Mesenchymal stem cell (in vitro differentiated cells and primary cell): ENCODE measurements at regions not wholly inside any gene's neighbourhood (a gene's known extent, or its start where the extent isn't known, plus 50 kb on each side); places are given as distances from the start of the nearest gene placed in this dataset.
A peak's percentile ranks its signal among the peaks of the same experiment; 100 is the strongest.
"Not testable (repeated sequence)": the region's sequence is repeated elsewhere in the genome, so short reads cannot be mapped to it uniquely, and the experiment has no call there.

Experiments
- DNase-seq: peaks from one replicate; pipeline ENCODE4 v3.0.0-alpha.2; 2013
- H2AFZ ChIP-seq: one replicate; pipeline ENCODE4 v1.6.1; 2013; ENCODE audit warnings: low read depth, mild to moderate bottlenecking, control low read depth, inconsistent platforms, low read length, moderate library complexity
- H2AK5ac ChIP-seq: 2 replicates; pipeline ENCODE4 v1.6.1; 2013; ENCODE audit warnings: low read length, moderate library complexity, mild to moderate bottlenecking, inconsistent platforms; ENCODE audit not compliant: severe bottlenecking
- H2BK120ac ChIP-seq: one replicate; pipeline ENCODE4 v1.6.1; 2013; ENCODE audit warnings: low read depth, mild to moderate bottlenecking, inconsistent platforms, low read length, moderate library complexity
- H2BK12ac ChIP-seq, 2 experiments: one replicate each; pipeline ENCODE4 v1.6.1; 2013; ENCODE audit warnings: inconsistent platforms in 2 of 2, low read length in 2 of 2, mild to moderate bottlenecking in 2 of 2, moderate library complexity in 2 of 2, control low read depth in 1 of 2
- H2BK15ac ChIP-seq: one replicate; pipeline ENCODE4 v1.6.1; 2013; ENCODE audit warnings: mild to moderate bottlenecking, low read depth, inconsistent platforms; ENCODE audit not compliant: poor library complexity, severe bottlenecking
- H2BK5ac ChIP-seq: 2 replicates; pipeline ENCODE4 v1.6.1; 2013; ENCODE audit warnings: low read depth, mild to moderate bottlenecking, low read length, control low read depth, inconsistent platforms; ENCODE audit not compliant: poor library complexity, severe bottlenecking
- H3K14ac ChIP-seq, 2 experiments: one replicate each; pipeline ENCODE4 v1.6.1; 2013; ENCODE audit warnings: inconsistent platforms in 2 of 2, low read length in 2 of 2, control low read depth in 1 of 2, mild to moderate bottlenecking in 1 of 2, moderate library complexity in 1 of 2
- H3K18ac ChIP-seq, 2 experiments: one replicate each; pipeline ENCODE4 v1.6.1; 2013; ENCODE audit warnings: inconsistent platforms in 2 of 2, low read length in 2 of 2, control low read depth in 1 of 2, low read depth in 1 of 2, mild to moderate bottlenecking in 1 of 2
- H3K23ac ChIP-seq, 2 experiments: one replicate each; pipeline ENCODE4 v1.6.1; 2013; ENCODE audit warnings: inconsistent platforms in 2 of 2, low read length in 2 of 2, mild to moderate bottlenecking in 2 of 2, moderate library complexity in 2 of 2, control low read depth in 1 of 2
- H3K27ac ChIP-seq: 2 replicates; pipeline ENCODE4 v1.5.1; 2013; ENCODE audit warnings: mild to moderate bottlenecking, moderate library complexity, low read length, control low read depth, inconsistent platforms; ENCODE audit not compliant: poor library complexity, severe bottlenecking
- H3K27me3 ChIP-seq, 2 experiments: 2 replicates each; pipeline versions ENCODE4 v1.6.1 to v1.7.0; 2013; ENCODE audit warnings: low read length in 2 of 2, mild to moderate bottlenecking in 2 of 2, moderate library complexity in 2 of 2, control low read depth in 1 of 2, inconsistent platforms in 1 of 2; ENCODE audit not compliant: control insufficient read depth in 1 of 2, insufficient read depth in 1 of 2
- H3K36me3 ChIP-seq, 2 experiments: 2 replicates each; pipeline versions ENCODE4 v1.6.1 to v1.7.0; 2013; ENCODE audit warnings: low read length in 2 of 2, control low read depth in 1 of 2, inconsistent platforms in 1 of 2, low read depth in 1 of 2, mild to moderate bottlenecking in 1 of 2; ENCODE audit not compliant: insufficient read depth in 2 of 2, control insufficient read depth in 1 of 2
- H3K4ac ChIP-seq, 2 experiments: one replicate each; pipeline ENCODE4 v1.6.1; 2013; ENCODE audit warnings: inconsistent platforms in 2 of 2, low read length in 2 of 2, mild to moderate bottlenecking in 2 of 2, moderate library complexity in 2 of 2, control low read depth in 1 of 2, low read depth in 1 of 2
- H3K4me1 ChIP-seq: 2 replicates; pipeline ENCODE4 v1.6.1; 2013; ENCODE audit warnings: low read depth, low read length, control low read depth; ENCODE audit not compliant: control insufficient read depth, insufficient read depth
- H3K4me2 ChIP-seq: 2 replicates; pipeline ENCODE4 v1.6.1; 2013; ENCODE audit warnings: low read length, mild to moderate bottlenecking, inconsistent platforms; ENCODE audit not compliant: poor library complexity, severe bottlenecking
- H3K4me3 ChIP-seq, 2 experiments: 2 replicates each; pipeline versions ENCODE4 v1.5.1 to v1.7.0; 2013; ENCODE audit warnings: low read length in 2 of 2, mild to moderate bottlenecking in 2 of 2, control low read depth in 1 of 2, low read depth in 1 of 2; ENCODE audit not compliant: insufficient read depth in 1 of 2
- H3K79me1 ChIP-seq: replicated peaks from 2 replicates; pipeline ENCODE4 v1.6.1; 2013; ENCODE audit warnings: mild to moderate bottlenecking, control low read depth, low read length, inconsistent platforms; ENCODE audit not compliant: poor library complexity, severe bottlenecking
- H3K9ac ChIP-seq: 2 replicates; pipeline ENCODE4 v1.7.0; 2013; ENCODE audit warnings: mild to moderate bottlenecking, low read length, moderate library complexity
- H3K9me3 ChIP-seq: 2 replicates; pipeline ENCODE4 v1.7.0; 2013; ENCODE audit warnings: mild to moderate bottlenecking, low read length; ENCODE audit not compliant: control insufficient read depth
- H4K8ac ChIP-seq: one replicate; pipeline ENCODE4 v1.6.1; 2013; ENCODE audit warnings: inconsistent platforms, mild to moderate bottlenecking, low read length, moderate library complexity
- H4K91ac ChIP-seq: one replicate; pipeline ENCODE4 v1.6.1; 2013; ENCODE audit warnings: mild to moderate bottlenecking, low read length, inconsistent platforms
- WGBS: methylation state at CpG from one replicate; pipeline ENCODE4 v1.1.7; 2013; ENCODE audit warnings: mixed read lengths; 5-methylcytosine and 5-hydroxymethylcytosine counted together

DNA sequence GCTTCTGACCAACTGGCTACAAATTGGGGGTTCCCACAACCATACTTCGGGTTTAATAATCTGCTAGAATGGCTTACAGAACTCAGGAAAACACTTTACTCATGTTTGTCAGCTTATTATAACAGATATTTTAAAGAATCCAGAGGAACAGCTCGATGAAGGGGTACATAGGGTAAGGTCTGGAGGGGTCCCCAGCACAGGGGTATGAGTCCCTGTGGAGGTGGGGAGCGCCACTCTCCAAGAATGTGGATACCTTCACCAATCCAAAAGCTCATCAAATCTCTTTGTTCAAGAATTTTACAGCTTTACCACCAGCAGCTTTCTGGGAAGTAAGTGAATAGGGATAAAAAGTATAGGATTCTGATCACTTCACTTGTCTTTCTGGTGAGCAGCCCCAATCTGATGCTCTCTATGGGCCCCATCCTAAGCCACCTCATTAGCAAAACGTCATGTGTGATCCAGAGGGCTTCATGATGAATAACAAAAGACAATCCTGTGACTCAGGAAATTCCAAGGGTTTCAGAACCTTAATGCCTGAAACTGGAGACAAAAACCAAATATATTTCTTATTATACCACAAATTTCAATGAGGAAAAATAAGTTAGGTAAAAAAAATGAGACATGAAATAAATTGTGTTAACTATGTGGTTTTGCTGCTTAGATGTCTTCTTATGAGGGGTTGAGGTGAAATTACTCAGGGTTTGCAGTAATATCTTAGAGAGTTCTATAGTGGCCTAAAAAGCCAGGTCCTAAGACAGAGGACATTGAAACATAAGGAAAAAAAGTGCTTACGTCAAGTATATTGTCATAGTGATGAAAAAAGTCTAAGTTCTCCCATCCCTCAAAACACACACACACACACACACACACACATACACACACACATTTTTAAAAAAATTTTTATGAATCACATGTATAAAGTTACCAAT, 290.5 kb downstream of the ANXA1 start:
- H3K27ac ChIP-seq = no peak overlapping the region
- no peak overlapping the region for H4K91ac ChIP-seq
- 47% methylated on average over 2 of the region's 5 CpGs for WGBS
- no peak overlapping the region for H3K4me3 ChIP-seq
- H2BK12ac ChIP-seq = no peak overlapping the region
- no peak overlapping the region for H2AK5ac ChIP-seq
- H4K8ac ChIP-seq = no peak overlapping the region
- H2BK5ac ChIP-seq = no peak overlapping the region
- H3K9me3 ChIP-seq = no peaks in the 10 kb centered on the region
- H3K4me2 ChIP-seq = no peak overlapping the region
- no peaks in the 10 kb centered on the region for H3K27me3 ChIP-seq
- H3K4me1 ChIP-seq = no peaks in the 10 kb centered on the region
- no peak overlapping the region for H2BK120ac ChIP-seq
- no peak overlapping the region for H2BK15ac ChIP-seq
- no peak overlapping the region for H3K9ac ChIP-seq
- DNase-seq = peak; percentile 15
- no peak overlapping the region for H3K14ac ChIP-seq
- no peaks in the 10 kb centered on the region for H3K79me1 ChIP-seq
- no peaks in the 10 kb centered on the region for H3K36me3 ChIP-seq
- H3K18ac ChIP-seq = no peak overlapping the region
- no peak overlapping the region for H3K4ac ChIP-seq
- no peak overlapping the region for H2AFZ ChIP-seq
- no peak overlapping the region for H3K23ac ChIP-seq

GRCh38 chr9:73444821-73445220, 293.2 kb downstream of the ANXA1 start:
- Histone ChIP-seq H4K91ac (no peak overlapping the region), H2BK120ac (no peak overlapping the region), H3K79me1 (no peaks in the 10 kb centered on the region), H2BK15ac (no peak overlapping the region), H2BK5ac (no peak overlapping the region), H2AK5ac (no peak overlapping the region), H3K14ac (no peak overlapping the region), H2BK12ac (no peak overlapping the region), H3K23ac (no peak overlapping the region), H3K4me2 (no peak overlapping the region), H3K27me3 (no peaks in the 10 kb centered on the region), H3K4me3 (no peak overlapping the region), H3K36me3 (no peaks in the 10 kb centered on the region), H3K27ac (no peak overlapping the region), H3K9ac (no peak overlapping the region), H3K4me1 (no peaks in the 10 kb centered on the region), H3K4ac (no peak overlapping the region), H3K18ac (no peak overlapping the region), H2AFZ (no peak overlapping the region), H3K9me3 (no peaks in the 10 kb centered on the region), H4K8ac (no peak overlapping the region)
- no CpG with 5 or more reads among the region's 1 CpG for WGBS
- no peak for DNase-seq

- H3K4ac ChIP-seq, H3K18ac ChIP-seq, H2BK12ac ChIP-seq, H3K23ac ChIP-seq, H3K36me3 ChIP-seq, H2BK5ac ChIP-seq, H4K8ac ChIP-seq, H2BK15ac ChIP-seq, H3K9ac ChIP-seq, H3K27me3 ChIP-seq, H3K9me3 ChIP-seq, H2AK5ac ChIP-seq, H3K4me1 ChIP-seq, H4K91ac ChIP-seq, H2BK120ac ChIP-seq, H3K4me2 ChIP-seq, H3K14ac ChIP-seq, H2AFZ ChIP-seq, H3K79me1 ChIP-seq, H3K27ac ChIP-seq, H3K4me3 ChIP-seq: not testable (repeated sequence)
- 25% methylated on average over 1 of the region's 1 CpG for WGBS
- DNase-seq = peak; percentile 25
Measured at GRCh38 chr9:73445384-73445783, 293.7 kb downstream of the ANXA1 start.

DNA sequence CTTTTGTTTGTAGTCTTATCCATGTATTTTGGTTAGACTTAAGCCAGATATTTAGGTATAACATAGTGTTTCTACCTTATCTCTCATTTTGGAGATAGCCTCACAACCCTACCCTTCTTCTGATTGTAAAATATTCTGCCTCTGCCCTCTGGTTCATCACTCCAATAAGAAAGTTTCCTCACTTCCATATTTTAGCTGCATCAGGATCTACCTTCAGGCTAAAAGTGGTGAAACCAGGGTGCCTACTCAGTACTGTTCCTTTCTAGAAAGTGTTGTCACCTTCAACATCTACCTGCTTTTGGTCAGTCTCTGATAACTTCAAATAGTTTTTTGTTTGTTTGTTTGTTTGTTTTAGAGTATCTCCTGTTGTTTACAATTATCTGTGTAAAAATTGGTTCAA, 294.6 kb downstream of the ANXA1 start:
- Histone ChIP-seq H3K27ac (no peak overlapping the region), H2BK15ac (no peak overlapping the region), H2AFZ (no peak overlapping the region), H2BK12ac (no peak overlapping the region), H3K79me1 (no peaks in the 10 kb centered on the region), H3K18ac (no peak overlapping the region), H3K14ac (no peak overlapping the region), H3K27me3 (no peaks in the 10 kb centered on the region), H4K8ac (no peak overlapping the region), H2BK5ac (no peak overlapping the region), H3K36me3 (no peaks in the 10 kb centered on the region), H3K23ac (no peak overlapping the region), H2AK5ac (no peak overlapping the region), H3K4ac (no peak overlapping the region), H3K4me1 (no peaks in the 10 kb centered on the region), H2BK120ac (no peak overlapping the region), H4K91ac (no peak overlapping the region), H3K4me3 (no peak overlapping the region), H3K9me3 (no peaks in the 10 kb centered on the region), H3K9ac (no peak overlapping the region), H3K4me2 (no peak overlapping the region)
- DNase-seq = no peak
